ENCODE measurements at regions not wholly inside any gene's neighbourhood (a gene's known extent, or its start where the extent isn't known, plus 50 kb on each side); places are given as distances from the start of the nearest gene placed in this dataset.

DNA sequence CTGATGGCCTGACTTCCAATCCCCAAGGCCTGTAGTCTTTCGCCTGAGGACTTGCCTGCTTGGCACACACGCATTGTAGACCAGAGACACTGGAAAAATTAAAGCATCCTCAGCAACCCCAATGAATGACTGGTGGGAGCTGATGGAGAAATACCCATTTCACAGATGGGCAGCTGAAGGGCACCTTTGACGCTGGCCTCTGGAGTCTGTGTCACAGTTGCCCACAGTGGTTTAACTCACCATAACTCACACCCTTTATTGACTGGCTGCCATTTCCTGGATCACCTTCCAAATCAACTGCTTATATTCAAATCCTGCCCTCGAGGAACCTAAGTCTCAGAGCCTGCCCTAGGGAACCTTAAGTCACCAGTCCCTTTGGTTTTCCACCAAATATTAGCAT is 183.1 kb downstream of the SHQ1 start:
- no peak overlapping the region for H3K4me3 Mint-ChIP-seq
- peaks cover 5% of the 10 kb centered on the region for H3K36me3 Mint-ChIP-seq (ENCODE audit: low read depth)
- H3K27me3 Mint-ChIP-seq (ENCODE audit: low read depth, poor library complexity), result peaks cover 16% of the 10 kb centered on the region
- TF ChIP-seq, protein P1, sequence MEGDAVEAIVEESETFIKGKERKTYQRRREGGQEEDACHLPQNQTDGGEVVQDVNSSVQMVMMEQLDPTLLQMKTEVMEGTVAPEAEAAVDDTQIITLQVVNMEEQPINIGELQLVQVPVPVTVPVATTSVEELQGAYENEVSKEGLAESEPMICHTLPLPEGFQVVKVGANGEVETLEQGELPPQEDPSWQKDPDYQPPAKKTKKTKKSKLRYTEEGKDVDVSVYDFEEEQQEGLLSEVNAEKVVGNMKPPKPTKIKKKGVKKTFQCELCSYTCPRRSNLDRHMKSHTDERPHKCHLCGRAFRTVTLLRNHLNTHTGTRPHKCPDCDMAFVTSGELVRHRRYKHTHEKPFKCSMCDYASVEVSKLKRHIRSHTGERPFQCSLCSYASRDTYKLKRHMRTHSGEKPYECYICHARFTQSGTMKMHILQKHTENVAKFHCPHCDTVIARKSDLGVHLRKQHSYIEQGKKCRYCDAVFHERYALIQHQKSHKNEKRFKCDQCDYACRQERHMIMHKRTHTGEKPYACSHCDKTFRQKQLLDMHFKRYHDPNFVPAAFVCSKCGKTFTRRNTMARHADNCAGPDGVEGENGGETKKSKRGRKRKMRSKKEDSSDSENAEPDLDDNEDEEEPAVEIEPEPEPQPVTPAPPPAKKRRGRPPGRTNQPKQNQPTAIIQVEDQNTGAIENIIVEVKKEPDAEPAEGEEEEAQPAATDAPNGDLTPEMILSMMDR (IDR thresholded peaks at IDR 0.05), result no peak
- H3K27ac Mint-ChIP-seq, result no peak overlapping the region
- peaks cover 12% of the 10 kb centered on the region for H3K9me3 Mint-ChIP-seq
- peaks cover 43% of the 10 kb centered on the region for H3K4me1 Mint-ChIP-seq
- DNase-seq, result no peak

DNA sequence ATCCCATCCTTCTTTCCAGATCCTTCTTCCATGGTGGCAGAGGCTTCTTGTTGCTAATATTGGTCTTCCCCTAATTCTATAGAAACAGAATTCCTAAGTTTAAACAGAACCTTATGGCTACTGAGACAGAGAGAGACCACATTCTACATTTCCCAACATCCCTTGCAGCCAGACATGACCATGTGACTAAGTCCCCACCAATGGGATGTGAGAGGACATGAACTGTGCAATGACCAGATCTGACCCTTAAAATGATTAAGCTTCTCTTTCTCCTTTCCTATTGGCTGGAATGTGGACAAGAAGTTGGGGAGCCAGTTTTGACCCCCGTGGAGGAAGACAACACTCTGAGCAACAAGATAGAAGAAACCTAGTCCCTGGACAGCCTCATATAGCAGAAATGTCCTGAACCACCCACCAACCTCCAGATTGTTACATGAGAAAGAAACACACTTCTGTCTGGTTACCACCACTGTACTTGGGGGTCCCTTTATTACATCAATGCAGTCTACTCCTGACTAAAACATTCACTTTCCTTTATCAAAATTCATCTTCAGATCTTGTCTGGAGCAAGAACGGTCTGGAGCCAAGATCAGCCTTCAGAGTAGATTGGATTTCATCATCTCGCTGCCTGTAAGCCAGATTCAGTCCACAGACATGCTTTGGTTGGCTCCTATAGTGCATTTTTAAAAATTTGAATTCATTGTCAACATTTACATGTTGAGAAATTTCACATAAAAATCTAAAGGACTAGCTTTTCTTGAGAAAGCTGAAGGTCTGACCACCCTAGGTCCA is 183.9 kb downstream of the SHQ1 start:
- no peak for DNase-seq
- peaks cover 16% of the 10 kb centered on the region for H3K27me3 Mint-ChIP-seq (ENCODE audit: low read depth, poor library complexity)
- peaks cover 5% of the 10 kb centered on the region for H3K36me3 Mint-ChIP-seq (ENCODE audit: low read depth)
- H3K27ac Mint-ChIP-seq, result no peak overlapping the region
- peaks cover 50% of the 10 kb centered on the region for H3K4me1 Mint-ChIP-seq
- TF ChIP-seq, protein P1 (IDR thresholded peaks at IDR 0.05), result no peak
- no peak overlapping the region for H3K4me3 Mint-ChIP-seq
- peaks cover 12% of the 10 kb centered on the region for H3K9me3 Mint-ChIP-seq

DNA sequence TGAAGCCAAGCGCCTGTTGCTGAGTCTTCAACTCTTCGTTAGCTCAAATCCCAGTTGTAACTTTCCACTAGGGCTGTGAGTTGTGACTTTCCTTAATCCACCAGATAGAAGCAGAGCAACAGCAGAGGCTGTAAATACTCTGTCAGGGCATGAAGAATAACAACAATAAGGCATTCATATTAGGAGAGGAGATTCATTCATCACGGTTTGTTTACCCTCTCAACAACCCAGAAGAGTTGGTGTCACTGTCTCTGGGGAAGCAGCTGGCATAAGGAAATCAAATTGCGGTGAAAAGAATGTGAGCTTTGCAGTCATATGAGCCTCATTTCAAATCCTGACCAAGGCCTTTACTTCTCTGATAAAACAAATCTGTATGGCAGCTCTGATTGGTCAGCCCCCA is 184.8 kb downstream of the SHQ1 start:
- Mint-ChIP-seq H3K36me3 (ENCODE audit: low read depth) (peaks cover 5% of the 10 kb centered on the region), H3K4me3 (no peak overlapping the region), H3K9me3 (peaks cover 12% of the 10 kb centered on the region), H3K4me1 (peaks cover 54% of the 10 kb centered on the region), H3K27ac (no peak overlapping the region), H3K27me3 (ENCODE audit: low read depth, poor library complexity) (peaks cover 13% of the 10 kb centered on the region)
- TF ChIP-seq, protein P1 (IDR thresholded peaks at IDR 0.05), result no peak
- DNase-seq, result no peak

DNA sequence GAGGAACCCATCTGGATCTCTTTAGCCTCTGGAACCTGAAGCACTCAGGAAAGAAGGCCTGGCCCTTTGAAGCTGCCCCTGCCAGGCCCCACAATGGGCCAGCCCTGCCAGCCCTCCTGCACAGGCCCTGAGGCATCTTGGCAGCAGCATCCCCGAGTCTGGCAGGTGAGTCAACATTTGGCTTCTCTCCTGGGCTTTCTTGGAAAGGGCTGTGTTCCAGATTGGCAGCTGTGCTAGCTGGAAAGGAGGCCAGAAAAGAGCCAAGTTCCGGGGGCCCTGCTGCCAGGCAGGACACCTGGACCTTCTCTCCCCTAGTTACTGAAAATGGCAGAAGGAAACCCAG is 187.2 kb downstream of the SHQ1 start:
- no peaks in the 10 kb centered on the region for H3K9me3 Mint-ChIP-seq
- no peaks in the 10 kb centered on the region for H3K36me3 Mint-ChIP-seq (ENCODE audit: low read depth)
- H3K27me3 Mint-ChIP-seq (ENCODE audit: low read depth, poor library complexity), result peaks cover 13% of the 10 kb centered on the region
- H3K4me3 Mint-ChIP-seq, result no peak overlapping the region
- TF ChIP-seq, protein P1 (IDR thresholded peaks at IDR 0.05), result no peak
- peaks cover 54% of the 10 kb centered on the region for H3K4me1 Mint-ChIP-seq
- no peak overlapping the region for H3K27ac Mint-ChIP-seq
- DNase-seq, result no peak

DNA sequence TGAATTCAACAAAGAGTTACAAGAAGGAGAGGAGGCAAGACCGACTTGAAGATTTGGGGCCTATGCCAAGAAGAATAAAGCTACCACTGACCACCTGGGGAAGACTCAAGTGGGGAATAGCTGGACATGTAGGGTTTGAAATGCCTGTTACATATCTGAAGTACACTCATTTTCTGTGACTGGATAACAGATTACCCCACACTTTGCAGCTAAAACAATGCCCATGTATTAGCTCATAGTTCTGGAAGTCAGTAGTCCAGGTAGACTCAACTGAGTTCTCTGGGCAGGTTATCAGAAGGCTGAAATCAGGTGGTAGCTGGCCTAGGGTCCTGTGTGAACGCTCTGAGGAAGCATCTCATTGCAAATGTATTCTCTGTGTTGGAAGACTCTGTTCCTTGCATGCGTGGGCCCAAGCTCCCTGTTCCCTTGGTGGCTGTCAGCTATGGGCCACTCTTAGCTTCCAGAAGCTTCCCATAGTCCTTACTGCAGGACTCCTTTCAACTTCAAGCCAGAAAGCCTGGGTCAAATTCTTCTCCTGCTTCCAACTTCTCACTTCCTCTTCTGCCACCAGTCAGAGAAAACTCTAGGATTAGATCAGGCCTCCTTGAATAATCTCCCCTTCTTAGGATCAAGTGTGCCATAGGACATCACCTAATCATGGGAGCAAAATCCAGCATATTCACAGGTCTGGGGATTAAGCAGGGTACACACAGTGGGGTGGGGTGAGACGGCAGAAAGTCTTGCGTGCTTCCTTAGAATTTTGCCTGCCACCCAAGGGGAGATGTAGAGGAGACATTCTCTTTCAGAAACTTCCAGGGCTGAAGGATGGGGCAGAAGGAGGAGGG is 187.8 kb downstream of the SHQ1 start:
- Mint-ChIP-seq H3K36me3 (ENCODE audit: low read depth) (no peaks in the 10 kb centered on the region), H3K4me3 (no peak overlapping the region), H3K9me3 (no peaks in the 10 kb centered on the region), H3K27ac (no peak overlapping the region), H3K27me3 (ENCODE audit: low read depth, poor library complexity) (peaks cover 13% of the 10 kb centered on the region), H3K4me1 (peaks cover 48% of the 10 kb centered on the region)
- no peak for DNase-seq
- TF ChIP-seq, protein P1 (IDR thresholded peaks at IDR 0.05), result no peak
